C4-2B (cell line): ENCODE measurements at regions not wholly inside any gene's neighbourhood (a gene's known extent, or its start where the extent isn't known, plus 50 kb on each side); places are given as distances from the start of the nearest gene placed in this dataset.

Experiments
- H3K27ac ChIP-seq: fragments of 450-650 bp; 2 replicates; pipeline ENCODE4 v1.5.1; 2017
- CTCF ChIP-seq: fragments of 450-650 bp; conservative IDR thresholded peaks from 2 replicates; pipeline ENCODE4 v1.5.1; 2017; ENCODE audit warnings: mild to moderate bottlenecking
- ZFX ChIP-seq: fragments of 450-650 bp; IDR thresholded peaks from 2 replicates; pipeline ENCODE4 v1.6.1; 2017

GRCh38 chr18:60662491-60662890, 289.9 kb upstream of the MC4R start:
- H3K27ac ChIP-seq, result no peak overlapping the region
- TF ChIP-seq ZFX (no peak), CTCF (no peak)

GRCh38 chr18:60663060-60663989, 290.8 kb upstream of the MC4R start:
- H3K27ac ChIP-seq, result no peak overlapping the region
- TF ChIP-seq ZFX (no peak), CTCF (no peak)

GRCh38 chr18:60664736-60665135, 292.2 kb upstream of the MC4R start:
- H3K27ac ChIP-seq, result no peak overlapping the region
- no peak for TF ChIP-seq ZFX
- no peak for TF ChIP-seq CTCF

- H3K27ac ChIP-seq, result no peak overlapping the region
- TF ChIP-seq ZFX, result no peak
- no peak for TF ChIP-seq CTCF
Measured at GRCh38 chr18:60667016-60667415, 294.4 kb upstream of the MC4R start.

- no peak overlapping the region for H3K27ac ChIP-seq
- TF ChIP-seq ZFX, result no peak
- TF ChIP-seq CTCF, result peak; percentile 44
Measured at GRCh38 chr18:60668583-60668982, 296.0 kb upstream of the MC4R start.

GRCh38 chr18:60669938-60670337, 297.4 kb upstream of the MC4R start:
- TF ChIP-seq CTCF, result no peak
- TF ChIP-seq ZFX, result no peak
- no peak overlapping the region for H3K27ac ChIP-seq

GRCh38 chr18:60671021-60671420, 298.4 kb upstream of the MC4R start:
- TF ChIP-seq CTCF (no peak), ZFX (no peak)
- H3K27ac ChIP-seq, result no peak overlapping the region
